GM18511 (cell line): ENCODE measurements at regions not wholly inside any gene's neighbourhood (a gene's known extent, or its start where the extent isn't known, plus 50 kb on each side); places are given as distances from the start of the nearest gene placed in this dataset.
"Not testable (repeated sequence)": the region's sequence is repeated elsewhere in the genome, so short reads cannot be mapped to it uniquely, and the experiment has no call there.

Source experiments
- ATAC-seq: cut with Tn5 transposase; IDR thresholded peaks from one replicate; pipeline ENCODE4 v1.9.1; 2021; ENCODE audit warnings: mild to moderate bottlenecking, moderate library complexity; ENCODE audit not compliant: unreplicated experiment

GRCh38 chr12:78331753-78332152 lies 501.1 kb downstream of the NAV3 start:
- ATAC-seq: no peak

- no peak for ATAC-seq
These were observed 507.5 kb downstream of the NAV3 start for GRCh38 chr12:78338054-78338785.

GRCh38 chr12:78340406-78340805 lies 509.7 kb downstream of the NAV3 start:
- no peak for ATAC-seq

- ATAC-seq: no peak
These were observed 513.0 kb downstream of the NAV3 start for GRCh38 chr12:78343657-78344056.

GRCh38 chr12:78359520-78359919 lies 505.1 kb upstream of the SYT1 start:
- no peak for ATAC-seq

GRCh38 chr12:78361683-78362082 lies 502.9 kb upstream of the SYT1 start:
- no peak for ATAC-seq

- ATAC-seq: no peak
These were observed 493.3 kb upstream of the SYT1 start for GRCh38 chr12:78371284-78371683.

GRCh38 chr12:78375461-78375860 lies 489.1 kb upstream of the SYT1 start:
- no peak for ATAC-seq

GRCh38 chr12:78376257-78376656 lies 488.3 kb upstream of the SYT1 start:
- ATAC-seq: no peak

GRCh38 chr12:78379065-78379464 lies 485.5 kb upstream of the SYT1 start:
- ATAC-seq: not testable (repeated sequence)

GRCh38 chr12:78383414-78383813 lies 481.2 kb upstream of the SYT1 start:
- ATAC-seq: no peak

- ATAC-seq: no peak
These were observed 480.0 kb upstream of the SYT1 start for GRCh38 chr12:78384541-78384940.

GRCh38 chr12:78385541-78385940 lies 479.0 kb upstream of the SYT1 start:
- no peak for ATAC-seq

- no peak for ATAC-seq
These were observed 477.7 kb upstream of the SYT1 start for GRCh38 chr12:78386871-78387270.

GRCh38 chr12:78387721-78388120 lies 476.9 kb upstream of the SYT1 start:
- ATAC-seq: no peak

GRCh38 chr12:78388461-78388860 lies 476.1 kb upstream of the SYT1 start:
- no peak for ATAC-seq

GRCh38 chr12:78390920-78391319 lies 473.7 kb upstream of the SYT1 start:
- ATAC-seq: no peak

- ATAC-seq: no peak
These were observed 471.7 kb upstream of the SYT1 start for GRCh38 chr12:78392918-78393317.

GRCh38 chr12:78395961-78396360 lies 468.6 kb upstream of the SYT1 start:
- ATAC-seq: no peak

GRCh38 chr12:78396538-78396937 lies 468.0 kb upstream of the SYT1 start:
- ATAC-seq: no peak

GRCh38 chr12:78398750-78399149 lies 465.8 kb upstream of the SYT1 start:
- no peak for ATAC-seq

- ATAC-seq: no peak
These were observed 462.0 kb upstream of the SYT1 start for GRCh38 chr12:78402366-78403134.
